M059J (cell line): ENCODE measurements at regions not wholly inside any gene's neighbourhood (a gene's known extent, or its start where the extent isn't known, plus 50 kb on each side); places are given as distances from the start of the nearest gene placed in this dataset.
"Not testable (repeated sequence)": the region's sequence is repeated elsewhere in the genome, so short reads cannot be mapped to it uniquely, and the experiment has no call there.

Experiments used
- DNase-seq: peaks from one replicate; pipeline ENCODE4 v3.0.0-alpha.2; 2012; ENCODE audit warnings: low read depth

DNA sequence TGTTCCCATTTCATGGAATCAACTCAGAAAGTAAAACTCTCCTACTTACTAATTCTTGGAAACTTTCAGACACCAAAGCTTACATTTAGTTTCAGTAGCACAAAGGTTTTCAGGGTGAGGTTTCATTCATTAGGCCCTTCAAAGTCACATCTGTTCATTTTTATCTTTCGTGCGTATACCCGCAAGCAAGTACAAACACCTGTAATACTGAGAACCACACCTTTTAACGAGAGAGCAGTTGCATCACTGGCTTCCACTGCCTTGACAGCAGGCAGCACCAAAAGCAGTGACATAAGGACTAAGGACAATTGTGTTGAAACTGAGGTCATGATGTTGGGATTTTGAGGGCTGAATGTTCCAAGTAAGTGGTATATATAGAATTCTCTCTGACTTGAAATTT lies 60.5 kb downstream of the GOLGA6L22 start:
- DNase-seq = not testable (repeated sequence)

DNA sequence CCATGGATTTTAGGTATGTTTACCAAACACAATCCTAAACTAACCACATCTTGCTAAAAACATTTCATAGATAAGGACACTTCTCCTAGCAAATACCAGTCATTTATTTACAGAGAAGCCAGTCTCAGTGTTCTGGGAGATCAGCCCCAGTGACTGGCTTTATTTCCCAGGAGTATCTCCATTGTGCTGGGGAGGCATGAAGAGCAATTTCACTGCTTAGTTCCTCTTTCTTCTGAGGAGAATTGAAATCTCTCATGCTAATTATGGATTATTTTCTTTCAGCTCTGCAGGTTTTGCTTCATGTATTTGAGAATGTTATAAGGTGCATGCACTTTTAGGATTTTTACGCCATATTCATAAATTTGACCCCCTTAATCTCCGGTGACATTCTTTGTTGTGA lies 67.8 kb downstream of the GOLGA6L22 start:
- not testable (repeated sequence) for DNase-seq

DNA sequence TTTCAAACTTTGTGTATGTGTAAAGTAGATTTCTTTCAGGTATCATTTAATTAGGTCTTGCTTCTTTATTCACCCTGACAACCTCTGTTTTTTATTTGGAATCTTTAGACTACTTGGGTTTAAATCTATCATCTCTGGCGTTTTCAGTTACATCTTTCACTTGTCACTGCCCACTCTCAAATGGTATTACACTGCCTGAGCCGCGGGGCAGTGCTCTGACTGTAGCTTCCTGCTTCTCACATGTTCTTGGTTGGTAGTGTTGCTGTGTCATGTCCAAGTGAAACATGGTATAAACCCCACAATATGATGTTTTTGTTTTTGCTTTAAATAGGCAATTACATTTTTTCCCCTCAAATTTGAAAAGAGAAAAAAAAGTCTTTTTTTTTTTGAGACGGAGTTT lies 68.3 kb downstream of the GOLGA6L22 start:
- not testable (repeated sequence) for DNase-seq

DNA sequence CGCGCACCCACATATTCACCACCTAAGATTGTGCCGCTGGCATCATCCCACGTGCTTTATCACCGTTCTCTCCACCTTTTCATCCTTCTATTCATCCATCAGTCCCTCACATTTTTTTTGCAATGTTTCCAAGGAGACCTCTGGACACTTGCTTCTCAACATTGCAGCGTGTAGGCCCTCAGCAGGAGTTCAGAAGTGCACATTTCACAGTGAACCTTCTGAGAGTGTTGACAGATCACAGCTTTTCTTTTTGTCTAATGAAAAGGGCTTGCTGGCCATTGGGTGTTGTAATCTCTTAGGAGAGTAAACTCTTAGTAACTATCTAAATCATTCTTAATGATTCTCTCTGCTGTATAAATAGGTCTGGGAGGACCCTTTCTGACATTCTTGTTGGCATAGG lies 70.5 kb downstream of the GOLGA6L22 start:
- not testable (repeated sequence) for DNase-seq

DNA sequence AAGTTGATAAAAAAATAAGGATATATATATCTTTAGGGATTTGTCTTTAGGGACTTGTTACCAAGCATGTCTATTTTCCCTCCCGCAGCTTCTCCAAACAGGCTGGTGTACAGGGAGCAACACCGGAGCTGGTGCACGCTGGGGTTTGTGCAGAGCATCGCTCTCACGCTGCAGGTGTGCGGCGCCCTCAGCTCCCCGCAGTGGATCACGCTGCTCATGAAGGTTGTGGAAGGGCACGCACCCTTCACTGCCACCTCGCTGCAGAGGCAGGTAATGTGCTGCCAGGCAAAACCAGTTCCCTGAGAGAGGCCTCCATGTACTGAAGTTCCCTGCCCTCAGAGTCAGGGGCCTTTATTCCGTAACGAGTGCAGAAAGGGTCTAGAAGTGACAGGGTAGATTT lies 101.0 kb downstream of the GOLGA6L22 start:
- not testable (repeated sequence) for DNase-seq

DNA sequence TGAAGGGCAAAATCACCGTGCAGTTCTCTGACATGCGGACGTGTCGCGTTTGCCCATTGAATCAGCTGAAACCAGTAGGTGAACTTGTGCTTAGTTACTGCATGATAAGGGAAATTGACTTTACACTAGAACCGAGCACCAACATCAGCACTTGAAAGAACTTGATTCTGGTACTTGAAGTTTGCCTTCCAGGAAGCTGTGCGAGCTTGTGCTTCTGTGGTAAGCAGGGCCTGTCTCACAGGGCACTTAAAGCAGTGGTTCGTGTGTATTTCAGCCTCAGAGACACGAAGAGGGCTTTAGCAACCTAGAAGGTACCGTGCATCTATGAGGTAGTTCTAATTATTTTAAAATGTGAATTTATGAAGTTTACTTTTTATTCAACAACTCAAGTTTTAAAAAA lies 103.0 kb downstream of the GOLGA6L22 start:
- DNase-seq = not testable (repeated sequence)

DNA sequence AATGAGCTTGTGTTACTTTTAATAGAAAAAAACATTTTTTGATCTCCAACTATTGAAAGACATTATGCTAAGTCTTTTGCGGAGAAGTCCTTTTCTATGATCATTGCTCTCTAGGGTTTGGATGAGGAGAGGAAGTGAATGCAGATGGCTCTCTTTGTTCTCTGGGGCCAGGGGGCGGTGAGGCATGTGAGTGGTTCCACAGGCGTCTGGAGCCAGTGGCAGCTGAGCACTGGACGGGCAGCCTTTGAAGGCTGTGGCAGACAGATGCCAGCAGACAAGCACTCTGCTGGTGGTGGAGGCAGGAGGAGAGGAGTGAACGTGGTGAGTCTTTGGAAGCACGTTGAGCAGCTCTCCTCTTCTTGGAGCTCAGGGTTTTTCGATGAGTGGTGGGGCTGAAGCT lies 107.8 kb downstream of the GOLGA6L22 start:
- not testable (repeated sequence) for DNase-seq

DNA sequence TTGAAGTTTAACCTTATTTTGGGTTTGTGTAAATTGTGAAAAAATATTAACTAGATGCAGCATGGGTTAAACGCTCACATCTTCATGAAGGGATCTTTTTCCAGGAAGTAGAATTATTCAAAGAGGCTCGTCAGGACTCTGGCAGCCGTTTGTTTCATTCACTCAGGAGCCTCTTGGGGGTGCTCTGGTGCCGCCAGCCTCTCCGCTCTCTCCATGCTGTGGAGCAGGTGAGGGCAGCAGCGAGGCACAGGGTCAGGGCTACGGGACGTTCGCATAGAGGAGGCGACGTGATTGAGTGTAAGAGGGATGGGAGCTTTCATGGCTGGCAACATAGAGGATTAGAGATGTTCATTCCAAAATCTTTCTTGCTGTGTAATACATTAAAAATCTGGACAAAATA lies 110.8 kb downstream of the GOLGA6L22 start:
- DNase-seq = not testable (repeated sequence)

DNA sequence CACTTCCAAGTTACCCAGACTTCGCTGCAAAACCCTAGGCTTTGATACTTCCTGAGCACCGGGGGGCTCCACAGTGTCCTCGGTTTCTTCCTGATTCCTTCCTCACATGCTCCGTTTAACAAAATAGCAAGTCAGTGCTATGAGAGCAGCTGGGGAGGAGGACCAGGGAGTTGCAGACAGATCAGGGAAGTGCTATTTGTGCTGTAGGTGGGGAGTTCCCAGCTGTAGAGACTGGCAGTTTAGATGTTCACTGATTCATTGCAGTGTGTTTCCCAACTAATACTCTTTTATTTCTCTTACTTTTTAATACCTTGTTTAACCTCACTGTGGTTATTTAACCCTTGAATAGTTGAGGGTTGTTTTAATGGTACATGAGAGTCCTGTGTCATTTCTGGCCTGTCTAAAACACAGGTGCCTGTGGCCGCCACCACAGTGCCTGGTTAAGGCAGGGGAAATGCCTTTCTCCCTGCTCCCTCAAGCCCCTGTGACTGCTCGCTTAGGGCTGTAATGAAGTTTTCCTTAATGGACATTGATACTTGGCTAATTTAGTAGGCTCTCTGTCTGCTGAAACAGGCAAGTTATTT lies 113.5 kb downstream of the GOLGA6L22 start:
- not testable (repeated sequence) for DNase-seq

DNA sequence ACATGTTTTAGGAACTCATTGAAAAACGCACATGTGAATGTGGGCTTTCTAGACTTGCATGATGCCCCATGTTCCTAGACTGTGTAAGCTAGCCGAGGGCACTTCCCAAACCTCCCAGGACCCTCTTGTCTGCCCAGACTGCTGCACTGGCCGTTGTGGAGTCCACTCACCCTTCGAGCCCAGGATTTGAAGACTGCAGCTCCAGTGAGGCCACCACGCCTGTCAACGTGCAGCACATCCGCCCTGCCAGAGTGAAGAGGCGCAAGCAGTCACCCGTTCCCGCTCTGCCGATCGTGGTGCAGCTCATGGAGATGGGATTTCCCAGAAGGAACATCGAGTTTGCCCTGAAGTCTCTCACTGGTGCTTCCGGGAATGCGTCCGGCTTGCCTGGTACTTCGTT lies 114.1 kb downstream of the GOLGA6L22 start:
- DNase-seq = not testable (repeated sequence)

DNA sequence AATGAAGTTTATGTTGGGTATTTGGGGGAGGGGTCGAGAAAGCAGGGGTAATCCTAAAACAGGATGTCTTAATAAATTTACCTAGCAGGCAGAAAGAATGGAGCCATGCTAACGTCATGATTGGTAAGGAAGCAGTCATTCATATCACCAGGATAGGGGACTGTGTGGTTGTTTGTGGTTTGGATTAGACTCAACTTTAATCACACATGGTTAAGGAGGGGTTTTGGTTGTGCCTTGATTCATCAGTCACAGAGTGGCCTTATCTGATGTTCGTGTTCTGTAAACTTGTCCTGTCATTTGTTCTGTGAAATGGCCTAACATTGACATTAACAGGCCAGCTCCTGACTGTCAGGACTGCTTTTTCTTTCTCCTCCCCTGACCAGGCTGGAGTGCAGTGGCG lies 119.1 kb downstream of the GOLGA6L22 start:
- DNase-seq = not testable (repeated sequence)

DNA sequence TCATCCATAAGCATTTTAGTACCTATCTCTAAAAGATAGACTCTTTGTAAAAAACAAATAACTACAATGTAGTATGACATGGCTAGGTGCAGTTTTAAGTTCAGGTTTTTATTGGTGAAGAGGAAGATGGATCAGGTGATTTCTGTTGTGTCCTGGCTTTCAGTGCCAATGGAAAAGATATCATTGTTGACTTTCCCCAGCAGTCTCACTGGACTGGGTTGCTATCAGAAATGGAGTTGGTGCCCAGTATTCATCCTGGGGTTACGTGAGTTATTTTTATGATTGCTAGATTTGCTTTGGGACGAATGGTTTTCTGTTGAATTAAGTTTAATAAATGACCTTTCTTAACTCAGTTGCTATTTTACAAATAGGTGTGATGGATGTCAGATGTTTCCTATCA lies 120.5 kb downstream of the GOLGA6L22 start:
- DNase-seq = not testable (repeated sequence)

DNA sequence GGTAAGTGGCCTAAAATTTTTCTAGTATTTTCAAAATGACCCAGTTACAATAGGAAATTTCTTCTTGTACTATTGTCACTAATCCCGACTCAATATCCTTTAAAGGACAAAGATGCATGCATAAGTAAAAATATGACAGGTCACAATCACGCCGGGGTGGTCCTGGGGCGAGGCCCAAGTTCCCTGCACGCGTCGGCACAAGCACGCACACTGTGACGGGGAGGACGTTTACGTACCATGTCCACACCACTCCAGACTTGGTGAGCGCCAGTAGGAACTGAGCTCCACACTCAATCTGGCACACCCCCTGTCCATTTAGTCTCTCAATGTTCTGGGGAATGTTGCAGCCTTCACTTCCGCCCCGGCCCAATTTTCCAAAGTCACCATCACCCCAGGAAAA lies 128.7 kb downstream of the GOLGA6L22 start:
- not testable (repeated sequence) for DNase-seq

DNA sequence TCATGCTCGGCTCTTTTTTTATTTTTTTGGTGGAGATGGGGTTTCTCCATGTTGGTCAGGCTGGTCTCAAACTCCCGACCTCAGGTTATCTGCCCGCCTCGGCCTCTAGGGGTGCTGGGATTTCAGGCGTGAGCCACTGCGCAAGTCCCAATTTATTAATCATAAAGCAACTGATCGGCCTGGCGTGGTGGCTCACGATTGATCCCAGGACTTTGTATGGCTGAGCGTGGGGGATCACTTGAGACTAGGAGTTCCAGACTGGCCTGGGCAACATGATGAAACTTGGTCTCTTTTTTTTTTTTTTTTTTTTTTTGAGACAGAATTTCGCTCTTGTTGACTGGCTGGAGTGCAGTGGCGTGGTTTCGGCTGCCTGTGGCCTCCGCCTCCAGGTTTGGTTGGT lies 139.8 kb downstream of the GOLGA6L22 start:
- not testable (repeated sequence) for DNase-seq

DNA sequence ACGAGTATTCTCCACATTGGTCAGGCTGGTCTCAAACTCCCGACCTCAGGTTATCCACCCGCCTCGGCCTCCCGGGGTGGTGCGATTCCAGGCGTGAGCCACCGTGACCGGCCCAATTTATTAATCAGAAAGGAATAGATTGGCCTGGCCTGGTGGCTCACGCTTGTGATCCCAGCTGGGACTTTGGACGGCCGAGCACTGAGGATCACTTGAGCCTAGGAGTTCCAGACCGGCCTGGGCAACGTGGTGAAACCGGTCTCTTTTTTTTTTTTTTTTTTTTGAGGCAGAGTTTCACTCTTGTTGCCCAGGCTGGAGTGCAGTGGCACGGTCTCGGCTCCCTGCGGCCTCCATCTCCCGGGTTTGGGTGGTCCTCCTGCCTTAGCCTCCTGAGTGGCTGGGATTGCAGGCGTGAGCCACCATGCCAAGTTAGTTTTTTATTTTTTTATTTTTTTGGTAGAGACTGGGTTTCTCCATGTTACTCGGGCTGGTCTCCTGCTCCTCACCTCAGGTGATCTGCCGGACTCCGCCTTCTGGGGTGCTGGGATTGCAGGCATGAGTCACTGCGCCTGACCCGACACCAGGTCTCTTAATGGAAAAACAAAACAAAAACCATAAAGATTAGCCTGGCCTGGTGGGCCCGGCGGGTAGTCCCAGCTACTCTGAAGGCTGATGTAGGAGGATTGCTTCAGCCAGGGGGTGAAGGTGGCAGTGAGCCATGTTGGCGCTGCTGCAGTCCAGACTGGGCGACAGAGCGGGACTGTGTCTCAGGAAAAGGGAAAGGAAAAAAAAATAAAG lies 141.0 kb downstream of the GOLGA6L22 start:
- DNase-seq = peak; percentile 20

DNA sequence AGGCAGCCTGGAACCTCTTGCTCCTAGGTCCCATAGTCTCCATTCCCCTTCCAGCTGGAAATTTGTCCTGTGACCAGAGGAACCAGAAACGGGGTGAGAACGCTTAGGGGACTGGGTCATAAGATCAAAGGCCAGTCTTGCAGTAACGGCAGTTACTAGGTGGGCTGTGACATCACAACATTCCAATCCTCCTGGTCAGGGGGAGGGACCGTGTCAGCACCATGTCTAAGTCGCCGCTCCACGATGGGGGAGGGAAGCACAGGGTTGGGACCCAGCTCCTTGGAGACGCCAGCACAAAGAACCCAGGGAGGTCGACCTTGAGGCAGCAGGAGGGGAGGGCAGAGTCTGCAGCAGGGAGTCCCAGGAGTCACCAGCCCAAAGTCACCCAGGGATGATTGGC lies 158.3 kb downstream of the GOLGA6L22 start:
- DNase-seq = not testable (repeated sequence)

DNA sequence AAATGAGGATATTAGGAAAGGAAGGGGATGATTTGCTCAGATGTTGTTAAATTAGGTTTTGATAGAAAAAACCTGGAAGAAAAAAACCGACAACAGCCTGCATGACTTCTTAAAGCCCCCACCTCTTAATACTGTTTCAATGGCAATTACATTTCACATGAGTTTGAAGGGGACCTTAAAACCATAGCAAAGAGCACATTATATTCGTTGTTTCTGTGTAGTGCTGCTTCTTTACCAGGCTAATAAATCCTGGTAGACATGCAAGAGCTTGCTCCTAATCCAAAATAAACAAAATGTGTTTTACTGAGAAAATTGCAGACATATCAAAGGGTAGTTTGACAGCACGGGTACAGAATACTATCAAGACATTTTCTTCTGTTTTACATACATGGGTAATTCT lies 154.7 kb upstream of the NIPA1 start:
- DNase-seq = not testable (repeated sequence)

DNA sequence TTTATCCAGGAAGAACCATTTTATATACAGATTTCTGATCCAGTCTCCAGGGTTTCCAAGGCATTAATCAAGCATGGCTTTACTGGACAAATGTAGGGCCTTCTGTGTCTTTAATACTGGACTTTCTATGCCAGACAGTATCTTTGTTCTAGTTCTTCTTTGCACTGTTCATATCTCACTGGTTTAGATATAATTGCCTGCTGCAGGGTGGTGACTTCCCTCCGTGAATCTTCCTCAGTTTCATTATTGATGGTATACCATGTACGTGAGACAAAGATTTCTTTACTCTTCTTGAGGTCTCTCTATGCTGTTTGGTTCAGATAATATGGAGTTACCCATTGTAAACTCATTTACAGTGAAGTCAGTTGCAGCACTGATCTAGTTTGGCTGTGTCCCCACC lies 146.5 kb upstream of the NIPA1 start:
- not testable (repeated sequence) for DNase-seq

DNA sequence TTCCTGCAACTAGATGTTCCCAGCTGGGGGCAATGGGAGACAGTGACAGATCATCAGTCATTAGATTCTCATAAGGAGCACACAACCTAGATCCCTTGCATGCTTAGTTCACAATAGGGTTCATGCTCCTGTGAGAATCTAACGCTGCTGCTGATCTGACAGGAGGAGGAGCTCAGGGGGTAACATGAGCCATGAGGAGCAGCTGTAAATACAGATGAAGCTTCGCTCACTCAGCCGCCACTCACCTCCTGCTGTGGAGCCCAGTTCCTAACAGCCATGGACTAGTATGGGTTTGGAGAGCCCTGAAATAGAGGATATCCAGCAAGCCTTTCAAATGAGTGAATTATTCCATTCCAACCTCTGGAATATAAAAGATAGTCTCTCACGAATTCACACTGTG lies 137.0 kb upstream of the NIPA1 start:
- not testable (repeated sequence) for DNase-seq

DNA sequence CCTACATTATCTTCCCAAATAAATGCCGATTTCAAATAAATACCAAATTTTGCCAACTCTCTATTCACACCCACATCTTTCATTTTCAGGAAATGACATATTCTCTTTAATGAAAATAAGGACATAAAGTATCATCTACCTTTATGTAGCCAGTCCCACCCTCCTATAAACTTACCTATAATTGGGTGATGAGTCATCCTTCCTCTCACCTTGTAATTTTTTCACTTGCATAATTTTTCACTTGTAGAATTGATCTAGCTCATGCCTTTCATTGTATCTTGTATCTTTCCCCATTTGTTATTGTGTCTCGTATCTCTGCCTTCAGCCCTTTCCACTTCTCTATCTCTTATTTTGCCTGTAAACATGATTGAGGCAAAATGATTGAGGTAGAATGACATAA lies 135.3 kb upstream of the NIPA1 start:
- not testable (repeated sequence) for DNase-seq

DNA sequence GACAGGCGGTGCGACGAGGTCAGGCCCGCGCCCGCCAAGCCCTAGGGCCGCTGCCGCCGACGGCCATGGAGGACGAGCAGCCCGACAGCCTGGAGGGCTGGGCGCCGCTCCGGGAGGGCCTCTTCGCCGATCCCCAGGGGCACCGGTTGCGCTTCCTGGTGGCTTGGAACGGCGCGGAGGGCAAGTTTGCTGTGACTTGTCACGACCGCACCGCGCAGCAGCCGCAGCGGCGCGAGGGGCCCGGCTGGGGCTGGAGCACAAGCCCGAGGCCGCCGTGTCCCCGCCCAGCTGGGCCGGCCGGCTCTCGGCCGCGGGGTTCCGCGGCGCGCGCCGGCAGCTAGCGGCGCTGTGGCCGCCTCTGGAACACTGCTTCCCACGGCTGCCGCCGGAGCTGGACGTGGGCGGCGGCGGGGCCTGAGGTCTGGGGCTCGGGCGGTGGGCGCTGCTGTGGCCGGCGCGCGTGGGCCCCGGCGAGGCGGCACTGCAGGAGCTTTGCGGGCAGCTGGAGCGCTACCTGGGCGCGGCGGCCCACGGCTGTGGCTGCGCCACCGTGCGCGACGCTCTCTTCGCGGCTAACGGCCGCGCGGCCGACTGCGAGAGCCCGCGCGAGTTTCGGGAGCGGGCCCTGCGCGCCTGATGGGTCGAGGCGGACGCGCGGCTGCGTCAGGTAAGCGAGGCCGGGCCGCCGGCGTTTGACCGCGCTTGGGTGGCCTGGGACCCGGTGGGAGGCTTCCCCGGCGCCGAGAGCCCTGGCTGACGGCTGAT lies 122.0 kb upstream of the NIPA1 start:
- peak; percentile 34 for DNase-seq

DNA sequence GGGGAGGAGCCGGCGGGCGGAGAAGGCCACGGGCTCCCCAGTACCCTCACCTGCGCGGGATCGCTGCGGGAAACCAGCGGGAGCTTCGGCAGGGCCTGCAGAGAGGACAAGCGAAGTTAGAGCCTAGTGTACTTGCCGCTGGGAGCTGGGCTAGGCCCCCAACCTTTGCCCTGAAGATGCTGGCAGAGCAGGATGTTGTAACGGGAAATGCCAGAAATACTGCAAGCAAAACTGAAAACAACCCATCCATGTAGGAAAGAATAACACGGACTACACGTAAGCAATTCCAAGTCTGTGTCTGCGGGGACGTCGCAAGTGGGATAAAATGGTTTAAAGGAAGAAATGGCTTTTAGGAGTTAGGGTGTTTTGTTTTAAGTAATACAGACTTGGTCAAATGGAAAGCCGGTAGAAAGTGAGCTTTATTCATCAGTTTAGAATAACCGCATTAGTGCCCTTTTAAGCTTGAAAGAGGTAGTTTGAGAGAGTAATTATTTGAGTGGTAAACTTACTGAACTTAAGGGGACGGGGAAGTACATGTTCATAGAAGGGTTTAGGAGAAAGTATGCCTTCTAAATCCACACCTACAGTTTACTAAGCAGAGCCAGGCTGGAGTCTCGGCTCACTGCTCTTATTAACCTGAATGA lies 121.3 kb upstream of the NIPA1 start:
- peak; percentile 62 for DNase-seq
